HG03575 (cell line): ENCODE measurements at regions not wholly inside any gene's neighbourhood (a gene's known extent, or its start where the extent isn't known, plus 50 kb on each side); places are given as distances from the start of the nearest gene placed in this dataset.
"Not testable (repeated sequence)": the region's sequence is repeated elsewhere in the genome, so short reads cannot be mapped to it uniquely, and the experiment has no call there.

Source experiments
- ATAC-seq: cut with Tn5 transposase; IDR thresholded peaks from one replicate; pipeline ENCODE4 v1.9.1; 2021; ENCODE audit not compliant: unreplicated experiment, insufficient number of reproducible peaks, low FRiP score; ENCODE audit errors: extremely low read depth

GRCh38 chr4:184959786-184960185, 58.5 kb upstream of the HELT start:
- ATAC-seq, result no peak

GRCh38 chr4:184960505-184960971, 57.8 kb upstream of the HELT start:
- no peak for ATAC-seq

- ATAC-seq, result no peak
Measured at GRCh38 chr4:184961660-184962059, 56.6 kb upstream of the HELT start.

GRCh38 chr4:184962125-184962638, 56.1 kb upstream of the HELT start:
- no peak for ATAC-seq

- ATAC-seq, result not testable (repeated sequence)
Measured at GRCh38 chr4:184965230-184966050, 52.9 kb upstream of the HELT start.

- ATAC-seq, result not testable (repeated sequence)
Measured at GRCh38 chr4:184966051-184966691, 52.1 kb upstream of the HELT start.

GRCh38 chr4:184967699-184968098, 50.6 kb upstream of the HELT start:
- ATAC-seq, result not testable (repeated sequence)

- ATAC-seq, result no peak
Measured at GRCh38 chr4:184968366-184968765, 49.9 kb upstream of the HELT start.
